Right atrium auricular region (tissue), 2 donors: ENCODE measurements at regions not wholly inside any gene's neighbourhood (a gene's known extent, or its start where the extent isn't known, plus 50 kb on each side); places are given as distances from the start of the nearest gene placed in this dataset.
A peak's percentile ranks its signal among the peaks of the same experiment; 100 is the strongest.

Experiments used
- DNase-seq: peaks from one replicate; pipeline ENCODE4 v3.0.0-alpha.2; 2019; ENCODE audit warnings: low spot score
- H3K27ac ChIP-seq, 2 donors: fragments of 200-600 bp; sonication (generic); 1 replicate in 1 of 2; 2 replicates in 1 of 2; pipeline ENCODE4 v1.5.1; 2016 to 2019
- H3K27me3 ChIP-seq, 2 donors: fragments of 200-600 bp; sonication (generic); one replicate each; pipeline versions ENCODE4 v1.5.1 to v1.6.0; 2017 to 2019
- H3K36me3 ChIP-seq: fragments of 200-600 bp; sonication (generic); one replicate; pipeline ENCODE4 v1.5.1; 2016
- H3K4me1 ChIP-seq, 2 donors: fragments of 200-600 bp; sonication (generic); one replicate each; pipeline versions ENCODE4 v1.5.1 to v1.6.0; 2017 to 2019
- H3K4me3 ChIP-seq, 2 donors: fragments of 200-600 bp; sonication (generic); 1 replicate in 1 of 2; 2 replicates in 1 of 2; pipeline ENCODE4 v1.5.1; 2017 to 2019; ENCODE audit warnings: mild to moderate bottlenecking in 1 of 2, moderate library complexity in 1 of 2
- H3K9me3 ChIP-seq, 2 donors: fragments of 200-600 bp; sonication (generic); one replicate each; pipeline ENCODE4 v1.5.1; 2019
- CTCF ChIP-seq, 2 donors: fragments of 200-600 bp; sonication (generic); IDR thresholded peaks; one replicate each; pipeline ENCODE4 v1.5.1; 2019; ENCODE audit warnings: antibody characterized with exemption in 2 of 2

GRCh38 chr10:128178302-128178958, 52.2 kb upstream of the MKI67 start:
- DNase-seq: no peak
- Histone ChIP-seq H3K36me3 (no peaks in the 10 kb centered on the region), H3K27ac (no peak overlapping the region), H3K4me1 (no peaks in the 10 kb centered on the region), H3K9me3 (peaks cover 0 to 40% of the 10 kb centered on the region in 2 donors), H3K27me3 (no peaks in the 10 kb centered on the region), H3K4me3 (no peak overlapping the region)
- TF ChIP-seq CTCF (IDR thresholded peaks at IDR 0.05): peak in 1 of 2 donors; percentile 12

- H3K36me3 ChIP-seq: no peaks in the 10 kb centered on the region
- no peaks in the 10 kb centered on the region for H3K4me1 ChIP-seq
- peaks cover 0 to 17% of the 10 kb centered on the region in 2 donors for H3K9me3 ChIP-seq
- TF ChIP-seq CTCF (IDR thresholded peaks at IDR 0.05): no peak
- no peaks in the 10 kb centered on the region for H3K27me3 ChIP-seq
- H3K4me3 ChIP-seq: no peak overlapping the region
- no peak overlapping the region for H3K27ac ChIP-seq
- DNase-seq: no peak
Measured at GRCh38 chr10:128180843-128181242, 54.6 kb upstream of the MKI67 start.

GRCh38 chr10:128185627-128186026, 59.4 kb upstream of the MKI67 start:
- DNase-seq: no peak
- H3K27ac ChIP-seq: no peak overlapping the region
- no peak for TF ChIP-seq CTCF (IDR thresholded peaks at IDR 0.05)

GRCh38 chr10:128186959-128187787, 61.0 kb upstream of the MKI67 start:
- no peak overlapping the region for H3K27ac ChIP-seq
- DNase-seq: no peak
- no peaks in the 10 kb centered on the region for H3K27me3 ChIP-seq
- peaks cover 0 to 12% of the 10 kb centered on the region in 2 donors for H3K9me3 ChIP-seq
- H3K36me3 ChIP-seq: no peaks in the 10 kb centered on the region
- H3K4me1 ChIP-seq: no peaks in the 10 kb centered on the region
- no peak for TF ChIP-seq CTCF (IDR thresholded peaks at IDR 0.05)
- no peak overlapping the region for H3K4me3 ChIP-seq

More at GRCh38 chr10:128185627-128186026, 59.4 kb upstream of the MKI67 start:
- peaks cover 0 to 12% of the 10 kb centered on the region in 2 donors for H3K9me3 ChIP-seq
- no peaks in the 10 kb centered on the region for H3K36me3 ChIP-seq
- H3K4me1 ChIP-seq: no peaks in the 10 kb centered on the region
- H3K4me3 ChIP-seq: no peak overlapping the region
- H3K27me3 ChIP-seq: no peaks in the 10 kb centered on the region

- no peak for TF ChIP-seq CTCF (IDR thresholded peaks at IDR 0.05)
- peaks cover 0 to 7% of the 10 kb centered on the region in 2 donors for H3K9me3 ChIP-seq
- no peaks in the 10 kb centered on the region for H3K27me3 ChIP-seq
- H3K4me3 ChIP-seq: no peak overlapping the region
- H3K36me3 ChIP-seq: no peaks in the 10 kb centered on the region
- no peak for DNase-seq
- no peaks in the 10 kb centered on the region for H3K4me1 ChIP-seq
- no peak overlapping the region for H3K27ac ChIP-seq
Measured at GRCh38 chr10:128187788-128188185, 61.6 kb upstream of the MKI67 start.
